NCI-H146 (cell line): ENCODE measurements at regions not wholly inside any gene's neighbourhood (a gene's known extent, or its start where the extent isn't known, plus 50 kb on each side); places are given as distances from the start of the nearest gene placed in this dataset.
"Not testable (repeated sequence)": the region's sequence is repeated elsewhere in the genome, so short reads cannot be mapped to it uniquely, and the experiment has no call there.

Source experiments
- DNase-seq: peaks from one replicate; lab custom pipeline; 2025; lab: John Stamatoyannopoulos, UW

DNA sequence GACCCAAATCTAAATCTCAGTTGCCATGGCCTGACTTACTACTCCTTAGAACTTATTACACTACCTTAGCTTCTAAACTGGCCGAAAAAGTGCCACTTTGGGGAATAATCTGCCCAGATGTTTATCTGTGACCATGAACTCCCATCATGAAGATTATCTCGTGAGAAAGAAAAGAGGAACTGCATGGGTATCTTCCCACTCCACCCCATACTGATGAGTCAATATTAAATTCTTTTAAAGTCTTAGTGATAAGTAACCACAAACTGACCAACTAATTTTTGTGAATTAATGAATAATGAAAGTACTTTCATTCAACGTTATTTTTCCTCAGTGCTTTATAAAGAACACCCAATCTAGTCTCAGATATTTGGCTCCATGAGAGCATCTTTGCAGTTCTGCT lies 493.5 kb downstream of the EBF1 start:
- no peak for DNase-seq

GRCh38 chr5:158602981-158603380 lies 496.7 kb downstream of the EBF1 start:
- no peak for DNase-seq

DNA sequence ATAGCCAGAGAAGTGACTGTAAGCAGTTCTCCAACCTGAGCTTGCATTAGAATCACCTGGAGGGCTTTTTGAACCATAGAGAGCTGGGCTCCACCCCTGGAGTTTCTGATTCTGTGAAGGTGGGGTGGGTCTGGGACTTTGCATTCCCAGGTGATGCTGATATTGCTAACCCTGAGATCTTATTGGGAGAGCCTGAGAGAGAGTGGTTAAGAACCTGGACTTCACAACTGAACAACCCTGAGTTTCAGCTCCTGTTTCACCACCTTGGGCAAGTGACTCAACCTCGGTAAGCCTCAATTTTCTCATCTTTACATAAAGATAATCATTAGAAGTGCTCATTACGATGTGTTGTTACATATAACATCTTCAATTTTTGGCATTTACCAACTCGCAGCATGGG lies 498.6 kb downstream of the EBF1 start:
- no peak for DNase-seq

GRCh38 chr5:158600679-158601078 lies 499.0 kb downstream of the EBF1 start:
- no peak for DNase-seq

DNA sequence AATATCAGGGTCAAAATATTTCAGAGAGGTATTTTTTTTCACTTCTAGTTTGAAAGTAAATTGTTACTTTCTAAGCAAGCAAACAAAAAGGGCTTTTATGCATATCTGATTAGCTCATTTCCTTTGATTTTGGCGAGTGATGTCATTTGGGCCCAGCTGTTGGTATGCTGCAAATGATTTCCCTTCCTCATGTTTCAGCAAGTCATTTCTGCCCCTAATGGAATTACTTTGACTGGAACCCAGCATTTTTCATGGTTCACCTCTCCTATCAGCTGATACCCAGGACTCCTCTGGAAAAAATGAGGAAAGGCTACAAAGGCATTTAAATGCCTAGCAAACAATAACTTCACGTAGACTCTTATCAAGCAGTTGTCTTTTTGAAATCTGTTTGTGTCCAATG lies 500.6 kb downstream of the EBF1 start:
- DNase-seq, result no peak

GRCh38 chr5:158594595-158595242 lies 505.0 kb downstream of the EBF1 start:
- DNase-seq, result no peak

DNA sequence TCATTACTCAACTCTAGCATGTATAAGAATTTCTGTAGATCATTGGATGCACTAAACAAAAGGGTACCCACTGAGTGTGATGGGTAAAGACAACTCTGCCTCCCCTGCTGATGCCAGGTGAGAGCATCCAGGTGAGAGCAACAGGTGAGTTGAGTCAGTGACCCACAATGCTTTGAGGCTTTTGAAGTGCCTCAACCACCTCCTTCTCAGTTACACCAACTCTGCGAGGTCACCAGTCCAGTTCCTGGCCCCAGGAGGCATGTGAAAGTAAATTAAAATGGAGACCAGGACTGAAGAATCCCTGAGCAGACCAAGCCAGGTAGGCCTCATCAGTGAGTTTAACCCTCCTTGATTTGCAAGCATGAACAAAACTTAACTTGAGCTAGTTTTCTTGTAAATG lies 505.8 kb downstream of the EBF1 start:
- DNase-seq, result no peak

DNA sequence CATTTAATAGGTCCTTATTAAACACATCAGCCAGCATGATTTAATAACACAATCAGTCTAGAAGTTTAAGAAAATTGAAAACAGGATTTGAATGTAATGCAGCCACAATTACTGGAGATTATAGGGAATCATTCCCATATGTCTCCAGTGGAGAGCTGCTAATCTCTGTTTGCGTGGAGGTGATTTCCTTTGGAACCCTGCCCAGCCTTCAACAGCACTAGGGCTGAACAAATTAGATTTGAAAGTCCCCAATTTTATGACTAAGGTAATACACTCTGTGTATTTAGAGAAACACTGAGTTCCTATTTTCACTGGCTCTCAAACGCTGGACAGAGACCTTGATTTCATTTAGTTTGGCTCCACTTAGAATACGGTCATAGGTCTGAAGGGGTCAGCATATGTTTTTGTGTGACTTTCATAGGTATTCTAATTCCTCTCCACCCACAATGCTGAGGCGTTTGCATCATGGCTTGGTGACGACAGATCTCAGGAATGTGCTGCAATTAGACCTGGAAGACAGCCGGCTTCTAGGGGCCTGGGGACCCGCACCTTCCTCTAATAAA lies 508.3 kb downstream of the EBF1 start:
- DNase-seq, result no peak

GRCh38 chr5:158590746-158591300 lies 508.9 kb downstream of the EBF1 start:
- DNase-seq, result no peak

DNA sequence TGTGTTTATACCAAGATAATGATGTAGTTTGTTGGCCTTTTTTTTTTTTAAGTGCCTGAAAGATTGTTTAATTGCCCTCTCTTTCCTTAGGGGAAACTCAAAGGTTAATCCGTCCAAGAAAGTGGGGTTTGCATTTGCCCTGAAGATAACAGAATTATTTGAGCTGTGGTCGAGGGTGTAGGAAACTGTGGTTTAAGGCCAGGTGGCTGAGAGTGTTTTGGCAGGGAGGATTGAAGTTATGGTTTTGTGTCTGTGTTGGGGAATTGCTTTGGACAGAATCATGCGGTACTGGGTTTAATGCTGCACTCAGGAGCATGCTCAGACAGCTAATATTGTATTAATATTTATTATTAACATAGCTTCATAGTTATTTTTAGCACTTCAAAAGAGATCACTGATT lies 509.8 kb downstream of the EBF1 start:
- no peak for DNase-seq

DNA sequence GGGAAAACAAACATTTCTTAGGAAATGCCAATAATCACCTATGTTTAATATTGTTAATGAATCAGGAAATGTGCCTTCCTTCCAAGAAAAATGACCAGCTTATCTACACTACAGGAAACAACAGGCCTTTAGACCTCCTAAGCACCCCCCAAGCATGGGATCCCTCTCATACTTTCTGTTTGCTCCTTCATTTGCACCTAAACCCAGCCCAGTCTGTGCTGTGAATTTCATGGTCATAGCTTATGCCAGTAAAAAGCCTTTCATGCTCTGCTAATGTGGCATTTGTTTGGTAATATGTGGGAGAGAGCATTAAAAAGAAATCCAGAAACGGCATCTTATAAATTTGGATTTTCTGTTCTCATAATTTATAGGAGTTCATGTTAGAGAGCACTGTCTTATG lies 511.1 kb downstream of the EBF1 start:
- no peak for DNase-seq

GRCh38 chr5:158586054-158586453 lies 513.7 kb downstream of the EBF1 start:
- no peak for DNase-seq

DNA sequence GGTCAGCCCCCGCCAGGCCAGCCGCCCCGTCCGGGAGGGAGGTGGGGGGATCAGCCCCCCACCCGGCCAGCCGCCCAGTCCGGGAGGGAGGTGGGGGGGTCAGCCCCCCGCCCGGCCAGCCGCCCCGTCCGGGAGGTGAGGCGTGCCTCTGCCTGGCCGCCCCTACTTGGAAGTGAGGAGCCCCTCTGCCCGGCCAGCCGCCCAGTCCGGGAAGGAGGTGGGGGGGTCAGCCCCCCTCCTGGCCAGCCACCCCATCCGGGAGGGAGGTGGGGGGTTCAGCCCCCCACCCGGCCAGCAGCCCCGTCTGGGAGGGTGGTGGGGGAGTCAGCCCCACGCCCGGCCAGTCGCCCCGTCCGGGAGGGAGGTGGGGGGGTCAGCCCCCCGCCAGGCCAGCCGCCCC lies 517.0 kb downstream of the EBF1 start:
- not testable (repeated sequence) for DNase-seq

- no peak for DNase-seq
Measured at GRCh38 chr5:158573829-158574228, 525.9 kb downstream of the EBF1 start.

GRCh38 chr5:158570502-158570901 lies 529.2 kb downstream of the EBF1 start:
- DNase-seq, result no peak

GRCh38 chr5:158569534-158569933 lies 530.2 kb downstream of the EBF1 start:
- no peak for DNase-seq

- no peak for DNase-seq
Measured at GRCh38 chr5:158565017-158565789, 534.5 kb downstream of the EBF1 start.

DNA sequence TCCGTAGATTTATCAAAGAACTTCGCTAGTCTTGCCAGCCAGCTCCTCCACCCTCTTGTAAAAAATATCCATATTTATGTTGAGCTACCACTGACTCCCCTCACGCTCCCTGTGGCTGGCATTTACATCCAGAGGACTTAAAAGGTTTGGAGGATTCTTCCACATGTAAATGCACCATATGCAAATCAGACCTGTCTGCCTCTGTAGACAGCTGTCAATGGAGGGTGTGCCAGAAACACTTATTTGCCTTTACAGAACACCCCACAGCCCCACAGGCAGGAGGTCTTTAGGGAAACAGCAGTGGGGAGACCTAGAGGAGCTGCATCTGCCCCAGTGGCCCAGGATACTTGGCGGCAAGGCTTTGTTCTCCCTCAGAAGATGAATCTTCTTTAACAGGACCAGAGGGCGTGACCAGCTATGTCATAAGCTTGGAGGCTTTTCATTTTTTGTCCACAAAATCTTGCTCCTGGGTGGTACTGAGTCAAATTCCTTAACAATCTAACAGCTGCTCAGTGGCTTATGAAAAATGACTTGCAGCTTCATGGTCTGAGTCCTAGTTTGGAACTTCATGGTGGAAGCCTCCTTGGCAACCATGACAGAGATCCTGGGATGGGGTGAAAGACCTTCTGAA lies 535.8 kb downstream of the EBF1 start:
- no peak for DNase-seq

- DNase-seq, result no peak
Measured at GRCh38 chr5:158561562-158562190, 538.0 kb downstream of the EBF1 start.

DNA sequence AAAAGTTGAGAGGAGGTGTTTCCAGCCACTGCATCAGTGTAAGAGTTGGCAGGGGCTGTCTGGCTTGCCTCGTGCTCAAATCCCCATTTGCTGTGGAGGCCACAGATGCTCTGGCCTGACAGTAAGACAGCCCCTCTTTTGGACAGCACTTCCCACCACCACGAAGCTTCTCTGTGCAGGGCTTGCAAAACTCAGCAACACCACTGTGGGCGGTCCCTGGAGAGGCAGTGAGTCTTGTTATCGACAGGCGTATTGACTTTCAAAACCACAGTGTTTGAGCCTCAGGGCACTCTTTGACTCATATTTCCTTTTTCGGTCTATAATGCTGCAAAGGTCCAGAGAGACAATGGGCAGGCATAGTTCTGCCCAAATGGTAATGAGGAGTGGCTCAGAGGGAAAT lies 539.5 kb downstream of the EBF1 start:
- DNase-seq, result peak; percentile 8

DNA sequence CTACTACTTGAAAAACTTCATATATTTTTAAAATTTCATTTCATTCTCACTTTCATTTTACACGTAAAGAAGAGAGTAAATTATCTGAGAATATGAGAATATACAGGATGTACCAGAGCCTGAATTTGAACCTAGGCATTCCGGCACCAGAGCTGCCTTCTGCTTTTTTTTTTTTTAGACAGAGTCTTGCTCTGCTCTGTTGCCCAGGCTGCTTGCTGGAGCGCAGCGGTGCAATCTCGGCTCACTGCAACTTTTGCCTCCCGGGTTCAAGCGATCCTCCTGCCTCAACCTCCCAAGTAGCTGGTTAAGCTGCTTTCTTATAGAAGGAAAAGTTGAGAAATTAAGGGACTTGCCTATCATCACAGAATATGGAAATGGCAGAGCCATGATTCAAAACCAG lies 540.1 kb downstream of the EBF1 start:
- DNase-seq, result no peak

DNA sequence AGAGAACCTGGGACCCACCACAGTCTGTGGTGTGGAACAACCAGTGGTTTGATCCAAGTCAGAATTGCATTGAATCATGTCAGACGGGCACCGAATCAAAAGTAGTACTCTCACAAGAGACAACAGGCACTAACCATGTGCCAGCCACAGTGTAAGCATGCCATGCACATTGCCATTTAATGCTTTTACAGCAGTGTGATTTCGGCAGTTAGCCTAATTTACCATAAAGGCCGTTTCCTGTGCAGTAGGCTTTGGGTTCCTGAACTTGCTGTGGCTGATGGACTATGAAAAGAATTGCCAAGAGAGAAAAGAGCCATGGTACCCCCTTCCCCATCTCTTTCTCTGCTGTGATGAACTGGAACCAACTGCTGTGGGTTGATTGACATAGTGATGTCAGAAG lies 540.6 kb downstream of the EBF1 start:
- no peak for DNase-seq
